ENCODE measurements at regions not wholly inside any gene's neighbourhood (a gene's known extent, or its start where the extent isn't known, plus 50 kb on each side); places are given as distances from the start of the nearest gene placed in this dataset.

DNA sequence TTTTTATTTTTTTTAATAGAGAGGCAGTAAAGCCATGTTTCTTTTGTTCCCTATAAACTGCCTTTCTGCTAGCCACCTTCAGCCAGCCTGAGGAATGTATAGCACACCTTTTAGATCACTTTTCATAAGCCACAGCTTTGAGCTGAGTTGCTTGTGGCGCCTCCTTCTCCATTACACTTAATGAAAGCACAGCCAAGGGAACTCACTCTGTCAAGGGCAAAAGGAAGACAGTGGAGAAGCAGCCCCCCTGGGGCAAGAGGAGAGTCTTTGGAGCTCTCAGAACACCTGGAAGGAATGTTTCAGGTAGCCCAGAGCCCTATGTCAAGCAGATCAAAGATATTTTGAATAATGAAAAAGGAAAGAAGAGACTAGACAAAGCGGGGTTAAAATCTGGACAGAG is 235.1 kb downstream of the CLIC5 start:
- no peak overlapping the region for H3K56ac ChIP-seq (ENCODE audit: extremely low read depth, insufficient read depth, low read length)

More for the DNA sequence above, 235.1 kb downstream of the CLIC5 start:
- Histone ChIP-seq H2BK120ac (ENCODE audit: low read depth, low read length) (no peak overlapping the region), H2BK15ac (ENCODE audit: low read depth, low read length) (no peak overlapping the region), H4K5ac (ENCODE audit: low read depth, low read length) (no peak overlapping the region), H3K27me3 (ENCODE audit: control insufficient read depth, insufficient read depth, low read length) (peaks cover 11% of the 10 kb centered on the region), H3K27ac (ENCODE audit: insufficient read depth, low read length) (no peak overlapping the region), H3K4me3 (ENCODE audit: insufficient read depth, low read depth, low read length) (no peak overlapping the region), H3K18ac (ENCODE audit: low read depth, low read length) (no peak overlapping the region), H2AK5ac (ENCODE audit: low read depth, low read length) (no peak overlapping the region), H2AK9ac (replicated peaks; ENCODE audit: low read depth, low read length, poor library complexity) (no peak overlapping the region), H3K4me1 (ENCODE audit: control insufficient read depth, insufficient read depth, low read length) (no peaks in the 10 kb centered on the region), H3K9me1 (ENCODE audit: insufficient read depth, low read length) (no peaks in the 10 kb centered on the region), H3K23ac (ENCODE audit: low read depth, low read length) (no peak overlapping the region), H3K9ac (ENCODE audit: low read depth, low read length) (no peak overlapping the region), H4K91ac (ENCODE audit: insufficient read depth, low read depth, low read length) (no peak overlapping the region), H4K8ac (ENCODE audit: low read depth in 2 of 2, low read length in 2 of 2) (no peak overlapping the region), H4K20me1 (ENCODE audit: insufficient read depth, low read length) (no peaks in the 10 kb centered on the region), H2AFZ (replicated peaks; ENCODE audit: low read length, poor library complexity) (no peak overlapping the region), H3K36me3 (ENCODE audit: control insufficient read depth, insufficient read depth, low read length) (no peaks in the 10 kb centered on the region), H3K9me3 (ENCODE audit: control insufficient read depth, insufficient read depth, low read length) (no peaks in the 10 kb centered on the region), H3K14ac (replicated peaks; ENCODE audit: low read depth, low read length) (no peak overlapping the region), H2BK20ac (ENCODE audit: low read depth, low read length) (no peak overlapping the region), H3K79me1 (ENCODE audit: low read depth in 1 of 2, low read length in 2 of 2) (no peaks in the 10 kb centered on the region), H2BK5ac (ENCODE audit: low read depth, low read length, poor library complexity, severe bottlenecking) (no peak overlapping the region), H3K4me2 (ENCODE audit: low read depth, low read length) (no peak overlapping the region), H3K4ac (ENCODE audit: low read depth, low read length) (no peak overlapping the region)
- dilution Hi-C loops (cut with HindIII; ENCODE audit: low sequenced_read_pairs, unreplicated experiment): no loop called here
- intact Hi-C loops (cut with micrococcal nuclease): no loop called here
- no peak for TF ChIP-seq NFE2L2 (IDR thresholded peaks at IDR 0.05; ENCODE audit: low read depth, low read length)
- TF ChIP-seq MXI1 (IDR thresholded peaks at IDR 0.05; ENCODE audit: borderline replicate concordance, low read depth, low read length): no peak
- TF ChIP-seq POLR2A (IDR thresholded peaks at IDR 0.05; ENCODE audit: low read depth, low read length): no peak
- TF ChIP-seq, protein P1, sequence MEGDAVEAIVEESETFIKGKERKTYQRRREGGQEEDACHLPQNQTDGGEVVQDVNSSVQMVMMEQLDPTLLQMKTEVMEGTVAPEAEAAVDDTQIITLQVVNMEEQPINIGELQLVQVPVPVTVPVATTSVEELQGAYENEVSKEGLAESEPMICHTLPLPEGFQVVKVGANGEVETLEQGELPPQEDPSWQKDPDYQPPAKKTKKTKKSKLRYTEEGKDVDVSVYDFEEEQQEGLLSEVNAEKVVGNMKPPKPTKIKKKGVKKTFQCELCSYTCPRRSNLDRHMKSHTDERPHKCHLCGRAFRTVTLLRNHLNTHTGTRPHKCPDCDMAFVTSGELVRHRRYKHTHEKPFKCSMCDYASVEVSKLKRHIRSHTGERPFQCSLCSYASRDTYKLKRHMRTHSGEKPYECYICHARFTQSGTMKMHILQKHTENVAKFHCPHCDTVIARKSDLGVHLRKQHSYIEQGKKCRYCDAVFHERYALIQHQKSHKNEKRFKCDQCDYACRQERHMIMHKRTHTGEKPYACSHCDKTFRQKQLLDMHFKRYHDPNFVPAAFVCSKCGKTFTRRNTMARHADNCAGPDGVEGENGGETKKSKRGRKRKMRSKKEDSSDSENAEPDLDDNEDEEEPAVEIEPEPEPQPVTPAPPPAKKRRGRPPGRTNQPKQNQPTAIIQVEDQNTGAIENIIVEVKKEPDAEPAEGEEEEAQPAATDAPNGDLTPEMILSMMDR (conservative IDR thresholded peaks at IDR 0.05; ENCODE audit: low read depth, low read length): no peak
- no peak for TF ChIP-seq FOS (IDR thresholded peaks at IDR 0.05; ENCODE audit: low read depth, low read length)
- TF ChIP-seq RAD21 (IDR thresholded peaks at IDR 0.05; ENCODE audit: low read length): no peak
- TF ChIP-seq, protein P2, sequence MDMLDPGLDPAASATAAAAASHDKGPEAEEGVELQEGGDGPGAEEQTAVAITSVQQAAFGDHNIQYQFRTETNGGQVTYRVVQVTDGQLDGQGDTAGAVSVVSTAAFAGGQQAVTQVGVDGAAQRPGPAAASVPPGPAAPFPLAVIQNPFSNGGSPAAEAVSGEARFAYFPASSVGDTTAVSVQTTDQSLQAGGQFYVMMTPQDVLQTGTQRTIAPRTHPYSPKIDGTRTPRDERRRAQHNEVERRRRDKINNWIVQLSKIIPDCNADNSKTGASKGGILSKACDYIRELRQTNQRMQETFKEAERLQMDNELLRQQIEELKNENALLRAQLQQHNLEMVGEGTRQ (IDR thresholded peaks at IDR 0.05; ENCODE audit: low read depth, low read length): no peak
- no peak for TF ChIP-seq MAZ (IDR thresholded peaks at IDR 0.05; ENCODE audit: borderline replicate concordance, low read depth, low read length)
- no peak for TF ChIP-seq SMC3 (IDR thresholded peaks at IDR 0.05; ENCODE audit: low read depth, low read length)
- TF ChIP-seq MAFK (IDR thresholded peaks at IDR 0.05; ENCODE audit: low read depth, low read length): no peak
- no peak for TF ChIP-seq CHD1 (IDR thresholded peaks at IDR 0.05; ENCODE audit: low read depth, low read length)
- TF ChIP-seq RCOR1 (IDR thresholded peaks at IDR 0.05; ENCODE audit: insufficient replicate concordance, low read length): no peak
- TF ChIP-seq, protein P3, sequence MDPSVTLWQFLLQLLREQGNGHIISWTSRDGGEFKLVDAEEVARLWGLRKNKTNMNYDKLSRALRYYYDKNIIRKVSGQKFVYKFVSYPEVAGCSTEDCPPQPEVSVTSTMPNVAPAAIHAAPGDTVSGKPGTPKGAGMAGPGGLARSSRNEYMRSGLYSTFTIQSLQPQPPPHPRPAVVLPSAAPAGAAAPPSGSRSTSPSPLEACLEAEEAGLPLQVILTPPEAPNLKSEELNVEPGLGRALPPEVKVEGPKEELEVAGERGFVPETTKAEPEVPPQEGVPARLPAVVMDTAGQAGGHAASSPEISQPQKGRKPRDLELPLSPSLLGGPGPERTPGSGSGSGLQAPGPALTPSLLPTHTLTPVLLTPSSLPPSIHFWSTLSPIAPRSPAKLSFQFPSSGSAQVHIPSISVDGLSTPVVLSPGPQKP (IDR thresholded peaks at IDR 0.05; ENCODE audit: borderline replicate concordance, low read depth, low read length): no peak
- TF ChIP-seq RFX5 (IDR thresholded peaks at IDR 0.05; ENCODE audit: low read depth, low read length): no peak
- ChIA-PET CTCF (interaction anchor here (0.6 kb wide), 1 partner anchor 390 kb away, joined by 3 read pairs; no protein-coding TSS in a partner anchor), POLR2A (ENCODE audit: unreplicated experiment) (no interaction called here)
- 100% methylated on average over 1 of the region's 2 CpGs; no CpG with 5 or more reads in 1 of the 2 experiments for WGBS, 2 experiments (ENCODE audit: extremely low coverage in 2 of 2, insufficient read length in 1 of 2)
- in situ Hi-C loops (cut with MboI; ENCODE audit: low sequenced_read_pairs): no loop called here
- DNase-seq: no peak
- no TSS peak for BruUV-seq (replicated peaks)
- no peak for ATAC-seq (ENCODE audit: low read depth)
